ENCODE measurements at regions not wholly inside any gene's neighbourhood (a gene's known extent, or its start where the extent isn't known, plus 50 kb on each side); places are given as distances from the start of the nearest gene placed in this dataset.

- no peak for DNase-seq
Measured at GRCh38 chr9:87292449-87293191, 205.0 kb upstream of the DAPK1 start.

- DNase-seq: no peak
Measured at GRCh38 chr9:87294126-87294525, 203.5 kb upstream of the DAPK1 start.

DNA sequence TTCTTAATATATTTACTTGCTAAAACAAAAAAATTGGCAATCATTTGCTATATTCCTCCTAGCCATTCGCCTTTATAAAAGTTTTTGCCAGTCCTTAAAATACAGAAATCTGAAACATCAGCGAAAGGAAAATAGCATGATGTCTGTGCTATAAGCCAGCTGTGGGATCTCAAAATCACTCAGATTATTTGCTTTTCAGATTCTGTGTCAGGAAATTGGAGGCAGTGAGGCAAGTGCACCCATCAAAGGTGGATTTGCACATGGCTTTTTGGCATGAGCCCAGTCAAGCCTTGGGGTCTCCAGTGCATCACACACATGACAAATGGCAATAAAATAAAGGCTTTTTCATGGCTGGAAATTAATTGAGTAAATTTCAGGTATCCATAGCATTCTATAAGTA lies 196.8 kb upstream of the DAPK1 start:
- DNase-seq: no peak

DNA sequence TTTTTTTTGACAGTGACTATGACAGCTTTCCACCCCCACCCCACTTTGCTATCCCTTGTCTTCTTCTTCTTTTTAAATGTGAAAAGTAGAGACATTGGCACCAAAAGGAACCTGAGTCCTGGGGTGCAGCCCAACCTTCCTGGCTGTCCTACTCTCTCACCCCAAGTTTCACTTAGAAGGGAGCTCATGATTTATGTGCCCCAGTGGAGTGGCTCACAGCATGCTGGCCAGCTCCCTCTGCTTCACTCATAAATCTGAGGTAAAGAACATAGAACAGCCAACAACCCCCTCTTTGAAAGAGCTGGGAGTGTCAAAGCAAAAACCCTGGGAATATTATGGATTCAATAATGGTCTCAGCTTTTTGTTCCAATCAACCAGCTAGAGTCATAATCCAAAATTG lies 196.3 kb upstream of the DAPK1 start:
- no peak for DNase-seq

- no peak for DNase-seq
Measured at GRCh38 chr9:87305151-87305550, 192.5 kb upstream of the DAPK1 start.

DNA sequence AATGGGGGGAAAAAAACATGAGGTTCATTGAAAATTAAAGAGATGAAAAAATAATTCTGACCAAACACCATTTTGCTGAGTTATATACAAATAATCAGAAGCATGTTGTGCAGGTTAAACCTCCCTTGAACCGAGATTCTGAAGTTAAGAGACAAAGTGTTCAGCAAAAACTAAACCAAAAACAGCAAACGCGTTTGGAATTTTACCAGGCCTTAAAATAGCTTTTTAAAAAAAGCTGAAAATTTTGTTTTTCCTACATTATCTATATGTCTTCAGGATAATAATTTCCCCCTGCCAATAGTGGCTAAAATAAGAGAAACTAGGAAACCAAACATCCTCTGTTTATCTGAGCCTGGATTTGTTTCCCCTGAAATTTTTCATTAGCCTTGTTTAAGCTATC lies 191.7 kb upstream of the DAPK1 start:
- DNase-seq: no peak

- DNase-seq: no peak
Measured at GRCh38 chr9:87307848-87308247, 189.8 kb upstream of the DAPK1 start.

GRCh38 chr9:87309236-87309635 lies 188.4 kb upstream of the DAPK1 start:
- no peak for DNase-seq

DNA sequence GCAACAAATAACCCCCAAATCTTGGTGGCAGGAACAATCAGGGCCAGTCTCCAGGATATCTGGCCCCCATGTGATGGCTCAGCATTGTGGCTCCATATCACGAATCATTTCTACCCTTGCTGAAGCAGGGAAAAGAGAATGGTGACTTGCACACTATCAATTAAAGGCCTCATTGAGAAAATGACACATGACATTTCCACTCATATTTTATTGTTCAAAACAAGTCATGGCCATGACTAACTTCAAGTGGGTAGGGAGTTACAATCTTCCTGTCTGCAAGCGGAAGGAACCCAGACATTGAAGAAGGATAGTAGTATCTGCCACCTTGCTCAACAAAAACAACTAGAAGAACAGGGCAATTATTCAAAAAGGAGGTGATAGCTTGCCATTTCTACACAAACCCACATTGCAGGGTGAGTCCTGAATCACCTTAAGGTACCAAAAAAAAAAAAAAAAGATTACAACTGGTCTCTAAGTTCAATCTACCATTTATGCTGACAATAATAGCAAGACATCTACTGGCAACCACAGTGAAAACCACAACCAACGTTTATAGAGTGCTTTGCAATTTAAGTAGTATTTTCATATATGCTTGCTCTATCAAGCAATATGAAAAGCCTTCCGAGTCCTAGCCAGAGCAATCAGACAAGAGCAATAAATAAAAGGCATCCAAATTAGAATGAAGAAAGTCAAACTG lies 186.7 kb upstream of the DAPK1 start:
- DNase-seq: no peak

- DNase-seq: no peak
Measured at GRCh38 chr9:87319656-87320055, 178.0 kb upstream of the DAPK1 start.

- no peak for DNase-seq
Measured at GRCh38 chr9:87320146-87320884, 177.4 kb upstream of the DAPK1 start.

DNA sequence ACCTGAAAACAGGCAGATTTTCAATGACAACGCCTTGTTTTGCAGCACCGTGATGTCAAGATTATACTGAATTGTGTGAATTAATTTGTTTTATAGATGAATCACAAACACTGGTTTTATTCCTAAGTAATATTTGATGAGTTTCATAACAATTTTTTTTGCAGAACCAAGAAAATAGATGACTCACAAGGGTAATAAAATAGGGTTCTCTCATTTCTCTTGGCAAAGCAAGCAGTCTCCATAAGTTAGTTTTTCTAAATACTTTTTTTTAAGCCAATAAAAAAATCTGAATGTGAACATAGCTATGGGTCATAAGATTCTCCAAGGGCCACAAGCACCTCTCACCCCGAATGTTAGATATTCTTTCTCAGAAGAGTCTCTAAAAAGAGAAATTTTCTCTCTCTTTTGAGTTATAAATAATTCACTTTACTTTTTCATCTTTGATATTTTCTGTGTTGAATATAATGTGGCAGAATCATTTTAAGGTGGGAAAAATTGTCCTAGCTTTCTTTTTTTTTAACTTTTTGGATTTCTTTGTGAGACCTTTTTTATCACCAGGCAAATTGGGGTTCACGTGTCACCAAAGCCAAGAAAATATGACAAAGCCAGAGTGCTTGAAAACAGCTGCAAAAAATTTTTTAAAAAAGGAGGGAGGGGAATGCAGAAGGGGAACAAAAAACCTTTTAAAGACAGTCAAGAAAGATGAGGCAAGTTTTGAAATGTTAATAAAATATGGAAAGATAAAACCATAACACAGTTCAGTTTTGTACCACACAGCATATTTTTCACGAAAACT lies 174.6 kb upstream of the DAPK1 start:
- DNase-seq: no peak

DNA sequence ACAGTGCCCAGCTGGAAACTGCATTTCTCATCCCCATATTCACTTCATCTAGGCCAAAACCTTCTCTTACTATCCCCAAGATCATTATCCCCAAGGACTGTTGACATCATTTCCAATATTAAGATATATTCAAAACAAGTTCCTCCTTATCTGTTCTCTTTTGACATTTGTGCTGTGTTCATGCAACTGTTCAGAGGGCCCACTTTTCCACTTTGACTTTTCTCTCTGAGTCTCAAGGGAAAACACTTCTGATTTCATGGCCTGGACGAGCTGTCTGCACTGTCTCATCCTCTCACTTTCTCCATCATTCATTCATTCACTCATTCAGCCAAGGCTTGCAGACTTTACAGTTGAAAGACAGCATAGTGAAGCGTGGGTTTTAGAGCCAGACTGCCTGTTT lies 173.7 kb upstream of the DAPK1 start:
- no peak for DNase-seq

GRCh38 chr9:87324613-87325194 lies 173.0 kb upstream of the DAPK1 start:
- peak; percentile 55 for DNase-seq

DNA sequence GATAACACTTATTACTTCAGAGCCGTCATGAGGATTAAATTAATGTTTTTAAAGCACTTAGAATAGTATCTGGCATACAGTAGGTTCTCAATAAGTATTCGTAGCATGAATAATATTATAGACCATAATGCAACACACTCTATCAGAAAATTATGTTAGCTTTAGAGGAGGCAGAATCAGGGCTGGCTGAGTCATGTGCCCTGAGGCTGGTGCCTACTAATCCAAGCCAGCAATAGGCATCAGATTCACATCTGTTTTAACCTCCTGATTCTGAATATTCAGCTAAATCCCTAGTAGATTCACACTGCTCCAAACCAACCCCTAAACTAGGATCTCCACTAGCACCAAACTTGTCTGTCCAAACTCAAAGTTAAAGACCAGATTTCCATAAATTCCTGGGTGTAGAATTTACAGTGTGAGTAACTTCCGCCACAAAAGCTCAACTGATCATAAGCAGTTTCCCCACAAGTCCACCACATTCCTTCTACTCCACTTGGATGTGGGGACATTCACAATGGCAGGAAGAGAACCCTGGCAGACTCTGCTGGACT lies 170.0 kb upstream of the DAPK1 start:
- no peak for DNase-seq

GRCh38 chr9:87333802-87334201 lies 163.9 kb upstream of the DAPK1 start:
- DNase-seq: no peak

- DNase-seq: no peak
Measured at GRCh38 chr9:87334366-87334765, 163.3 kb upstream of the DAPK1 start.

DNA sequence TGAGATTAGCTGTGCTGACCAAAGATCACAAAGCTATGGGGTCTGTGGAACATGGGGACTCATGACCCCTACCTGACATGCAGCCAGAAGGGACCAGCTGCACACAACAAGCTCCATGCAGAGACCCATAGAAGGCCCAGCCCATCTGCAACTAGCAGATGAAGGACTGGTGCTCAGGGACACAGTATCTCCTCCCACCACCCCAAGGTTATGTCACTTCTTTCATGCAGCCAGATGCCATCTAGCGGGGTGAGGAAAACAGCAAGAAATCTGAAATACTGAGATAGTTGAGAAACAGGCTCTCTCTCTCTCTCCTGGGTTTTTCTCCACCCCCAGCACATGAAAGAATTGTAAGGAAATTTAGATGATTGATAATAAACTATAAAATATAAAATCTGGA lies 161.3 kb upstream of the DAPK1 start:
- no peak for DNase-seq

DNA sequence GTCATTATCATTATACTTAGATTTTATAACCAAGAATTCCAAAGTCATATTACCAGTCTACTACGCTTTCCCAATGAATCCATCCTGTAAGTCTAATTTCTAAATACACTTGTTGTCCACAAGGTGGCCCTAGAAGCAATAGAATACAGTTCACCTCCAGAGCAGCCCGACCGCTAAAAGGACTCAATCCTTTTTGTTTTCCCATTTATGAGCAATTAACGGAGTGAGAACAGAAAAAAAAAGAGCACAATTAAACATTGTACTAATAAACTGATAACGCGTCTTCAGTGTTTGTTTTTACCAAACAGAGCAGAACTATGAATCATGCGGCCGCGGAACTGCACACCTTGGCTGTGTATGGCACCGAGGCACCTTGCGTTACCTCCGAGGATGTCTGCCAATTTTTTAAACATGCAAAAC lies 160.7 kb upstream of the DAPK1 start:
- peak; percentile 19 for DNase-seq

GRCh38 chr9:87337335-87338087 lies 160.2 kb upstream of the DAPK1 start:
- no peak for DNase-seq
